Lung (tissue), 11 donors: ENCODE measurements at regions not wholly inside any gene's neighbourhood (a gene's known extent, or its start where the extent isn't known, plus 50 kb on each side); places are given as distances from the start of the nearest gene placed in this dataset.
"Not testable (repeated sequence)": the region's sequence is repeated elsewhere in the genome, so short reads cannot be mapped to it uniquely, and the experiment has no call there.

ENCODE experiments used
- ATAC-seq: fragments of 200-7000 bp; cut with Tn5 transposase; one replicate; pipeline ENCODE4 v1.9.1; 2020; ENCODE audit warnings: moderate number of reproducible peaks; ENCODE audit not compliant: insufficient read depth, low FRiP score
- DNase-seq, 3 donors: peaks; one replicate each; pipeline ENCODE4 v3.0.0-alpha.2; 2013 to 2017
- H3K27ac ChIP-seq, 2 donors: one replicate each; pipeline ENCODE4 v1.5.1; 2013; ENCODE audit warnings: mild to moderate bottlenecking in 2 of 2, moderate library complexity in 2 of 2, control low read depth in 1 of 2, inconsistent platforms in 1 of 2, low read depth in 1 of 2, low read length in 1 of 2
- H3K27me3 ChIP-seq, 3 donors: one replicate each; pipeline ENCODE4 v1.5.1; 2013; ENCODE audit warnings: low read length in 2 of 3; ENCODE audit not compliant: control insufficient read depth in 3 of 3, insufficient read depth in 3 of 3
- H3K36me3 ChIP-seq, 4 donors: one replicate each; pipeline ENCODE4 v1.5.1; 2013; ENCODE audit warnings: low read length in 4 of 4, mild to moderate bottlenecking in 1 of 4, moderate library complexity in 1 of 4; ENCODE audit not compliant: control insufficient read depth in 4 of 4, insufficient read depth in 4 of 4
- H3K4me1 ChIP-seq, 5 donors: one replicate each; pipeline ENCODE4 v1.5.1; 2013; ENCODE audit warnings: low read length in 5 of 5, mild to moderate bottlenecking in 2 of 5, moderate library complexity in 1 of 5; ENCODE audit not compliant: control insufficient read depth in 5 of 5, insufficient read depth in 5 of 5
- H3K4me3 ChIP-seq: one replicate; pipeline ENCODE4 v1.5.1; 2013; ENCODE audit warnings: mild to moderate bottlenecking, control low read depth, moderate library complexity
- H3K9ac ChIP-seq, 2 donors: one replicate each; pipeline ENCODE4 v1.5.1; 2013; ENCODE audit warnings: low read length in 2 of 2, control low read depth in 1 of 2; ENCODE audit not compliant: insufficient read depth in 1 of 2
- H3K9me3 ChIP-seq, 4 donors: one replicate each; pipeline ENCODE4 v1.5.1; 2013; ENCODE audit warnings: low read length in 3 of 4, mild to moderate bottlenecking in 1 of 4, moderate library complexity in 1 of 4; ENCODE audit not compliant: control insufficient read depth in 4 of 4, insufficient read depth in 3 of 4
- whole genome bisulfite sequencing, 2 donors: extraction: QIAGEN DNeasy Blood & Tissue Kit; methylation state at CpG; one replicate each; pipeline ENCODE4 v1.1.7; 2013; 5-methylcytosine and 5-hydroxymethylcytosine counted together
- TF ChIP-seq, protein P1 (sequence below): IDR thresholded peaks from 2 replicates; pipeline ENCODE4 v1.5.1; 2012; ENCODE audit warnings: mild to moderate bottlenecking; ENCODE audit errors: control extremely low read depth, extremely low read depth
- donor health status: control.
- donor health status: control.
- donor health status: Bipolar disorder and iron deficiency.
- donor health status: healthy.
- donor health status: DM: yes; HTN: yes; CAD: no.

DNA sequence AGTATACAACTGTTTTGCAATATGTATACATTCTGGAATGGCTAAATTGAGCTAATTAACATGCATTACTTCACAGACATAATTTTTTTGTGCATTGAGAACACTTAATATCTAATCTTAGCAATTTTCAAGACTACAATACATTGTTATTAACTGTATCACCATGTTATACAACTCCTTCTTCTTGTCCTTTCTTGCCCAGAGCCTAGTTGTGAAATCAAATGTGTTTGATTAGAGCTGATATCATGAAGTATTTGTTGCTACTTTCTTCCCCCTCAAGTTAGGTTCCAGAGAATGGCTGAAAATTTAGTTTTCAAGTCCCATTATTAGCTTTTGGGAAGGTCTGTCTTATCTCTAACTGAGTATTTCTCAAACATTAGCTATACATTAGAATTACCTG lies 607.8 kb downstream of the PSAT1 start:
- Histone ChIP-seq H3K9me3 (no peaks in the 10 kb centered on the region), H3K27ac (no peak overlapping the region), H3K36me3 (no peaks in the 10 kb centered on the region), H3K4me1 (no peaks in the 10 kb centered on the region), H3K27me3 (no peaks in the 10 kb centered on the region), H3K9ac (no peak overlapping the region), H3K4me3 (no peak overlapping the region)
- no peak for DNase-seq
- TF ChIP-seq, protein P1, sequence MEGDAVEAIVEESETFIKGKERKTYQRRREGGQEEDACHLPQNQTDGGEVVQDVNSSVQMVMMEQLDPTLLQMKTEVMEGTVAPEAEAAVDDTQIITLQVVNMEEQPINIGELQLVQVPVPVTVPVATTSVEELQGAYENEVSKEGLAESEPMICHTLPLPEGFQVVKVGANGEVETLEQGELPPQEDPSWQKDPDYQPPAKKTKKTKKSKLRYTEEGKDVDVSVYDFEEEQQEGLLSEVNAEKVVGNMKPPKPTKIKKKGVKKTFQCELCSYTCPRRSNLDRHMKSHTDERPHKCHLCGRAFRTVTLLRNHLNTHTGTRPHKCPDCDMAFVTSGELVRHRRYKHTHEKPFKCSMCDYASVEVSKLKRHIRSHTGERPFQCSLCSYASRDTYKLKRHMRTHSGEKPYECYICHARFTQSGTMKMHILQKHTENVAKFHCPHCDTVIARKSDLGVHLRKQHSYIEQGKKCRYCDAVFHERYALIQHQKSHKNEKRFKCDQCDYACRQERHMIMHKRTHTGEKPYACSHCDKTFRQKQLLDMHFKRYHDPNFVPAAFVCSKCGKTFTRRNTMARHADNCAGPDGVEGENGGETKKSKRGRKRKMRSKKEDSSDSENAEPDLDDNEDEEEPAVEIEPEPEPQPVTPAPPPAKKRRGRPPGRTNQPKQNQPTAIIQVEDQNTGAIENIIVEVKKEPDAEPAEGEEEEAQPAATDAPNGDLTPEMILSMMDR: no peak
- ATAC-seq: no peak

DNA sequence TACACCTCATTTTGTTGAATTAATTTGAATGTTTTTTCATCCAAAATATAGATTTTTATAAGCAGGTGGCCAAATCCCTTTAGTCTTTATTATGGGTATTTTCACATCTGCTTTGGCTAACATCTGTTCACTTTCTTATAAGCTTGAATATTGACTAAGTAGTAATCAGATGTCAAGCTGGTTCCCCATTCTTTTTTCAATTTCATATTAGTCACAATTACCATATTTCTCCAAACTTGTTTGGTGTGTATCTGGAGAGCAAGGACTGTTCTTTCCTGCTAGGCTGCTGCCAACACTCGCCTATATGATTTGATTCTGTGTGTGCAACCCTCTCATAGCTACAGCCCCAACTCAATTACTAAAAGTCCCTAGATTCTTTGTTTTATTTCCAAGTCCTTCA lies 608.5 kb downstream of the PSAT1 start:
- Histone ChIP-seq H3K4me3 (no peak overlapping the region), H3K4me1 (no peaks in the 10 kb centered on the region), H3K9ac (no peak overlapping the region), H3K36me3 (no peaks in the 10 kb centered on the region), H3K27me3 (no peaks in the 10 kb centered on the region), H3K9me3 (no peaks in the 10 kb centered on the region), H3K27ac (no peak overlapping the region)
- DNase-seq: no peak
- ATAC-seq: no peak
- TF ChIP-seq, protein P1: no peak
- whole genome bisulfite sequencing, 2 donors: 79 to 81% methylated on average over 1 of the region's 1 CpG

DNA sequence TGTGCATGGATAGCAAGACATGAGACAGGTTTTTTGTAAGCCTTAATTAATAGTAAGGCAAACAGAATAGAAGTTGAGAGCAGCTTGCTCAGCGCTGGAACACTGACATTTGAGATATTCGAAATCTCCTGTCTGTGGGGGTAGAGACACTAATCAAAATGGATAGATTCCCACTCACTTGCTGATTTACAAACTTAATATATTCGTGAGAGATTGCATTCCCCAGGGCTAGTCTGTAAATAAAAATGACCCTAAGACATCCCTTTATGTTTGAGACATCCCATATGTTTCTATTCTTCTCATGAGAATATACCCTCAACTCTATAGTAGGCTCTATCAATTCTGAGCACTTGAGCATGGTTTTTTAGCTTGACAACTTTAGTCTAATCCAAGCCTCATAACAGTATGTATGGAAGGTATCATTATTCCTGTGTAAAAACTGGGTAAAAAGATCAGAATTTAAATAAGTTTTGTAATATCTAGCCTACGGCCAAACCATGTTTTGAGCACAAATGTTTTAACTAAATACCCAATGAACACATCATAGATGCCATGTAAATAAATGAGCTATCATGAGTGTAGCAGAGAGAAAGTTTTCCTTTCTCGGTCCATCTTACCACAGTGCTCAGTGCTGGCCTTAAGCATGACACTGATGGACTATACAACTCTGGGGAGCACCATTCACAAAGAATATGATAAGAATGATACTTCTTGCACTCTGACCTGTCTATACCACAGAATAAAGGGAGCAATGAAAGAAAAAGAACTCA lies 609.2 kb downstream of the PSAT1 start:
- ATAC-seq (no peak), DNase-seq (peak in 1 of 3 donors; percentile 26)
- Histone ChIP-seq H3K9me3 (no peaks in the 10 kb centered on the region), H3K4me3 (no peak overlapping the region), H3K9ac (no peak overlapping the region), H3K4me1 (no peaks in the 10 kb centered on the region), H3K36me3 (no peaks in the 10 kb centered on the region), H3K27me3 (no peaks in the 10 kb centered on the region), H3K27ac (no peak overlapping the region)
- WGBS, 2 donors: 67 to 78% methylated on average over 5 of the region's 5 CpGs
- TF ChIP-seq, protein P1: no peak

DNA sequence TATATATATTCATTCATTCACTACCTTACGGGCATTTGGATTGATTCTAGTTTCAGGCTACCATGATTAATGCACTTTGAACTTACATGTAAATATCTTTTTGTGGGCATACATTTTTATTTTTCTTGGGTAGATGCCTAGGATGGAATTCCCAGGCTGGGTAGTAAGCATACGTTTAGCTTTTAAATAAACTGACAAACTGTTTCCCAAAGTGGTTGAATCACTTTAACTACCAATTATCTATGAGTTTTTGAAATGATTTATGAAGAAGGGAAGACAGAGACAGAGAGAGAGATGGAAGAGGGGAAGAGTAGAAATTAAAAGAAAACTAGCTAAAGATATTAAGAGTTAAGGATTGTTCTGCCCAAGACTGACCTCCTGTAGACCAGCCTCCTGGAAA lies 612.6 kb downstream of the PSAT1 start:
- no peak for ATAC-seq
- DNase-seq: no peak
- Histone ChIP-seq H3K27me3 (no peaks in the 10 kb centered on the region), H3K4me3 (no peak overlapping the region), H3K27ac (no peak overlapping the region), H3K9me3 (no peaks in the 10 kb centered on the region), H3K4me1 (no peaks in the 10 kb centered on the region), H3K36me3 (no peaks in the 10 kb centered on the region), H3K9ac (no peak overlapping the region)
- TF ChIP-seq, protein P1: no peak
- WGBS, 2 donors: 83 to 90% methylated on average over 2 of the region's 2 CpGs

DNA sequence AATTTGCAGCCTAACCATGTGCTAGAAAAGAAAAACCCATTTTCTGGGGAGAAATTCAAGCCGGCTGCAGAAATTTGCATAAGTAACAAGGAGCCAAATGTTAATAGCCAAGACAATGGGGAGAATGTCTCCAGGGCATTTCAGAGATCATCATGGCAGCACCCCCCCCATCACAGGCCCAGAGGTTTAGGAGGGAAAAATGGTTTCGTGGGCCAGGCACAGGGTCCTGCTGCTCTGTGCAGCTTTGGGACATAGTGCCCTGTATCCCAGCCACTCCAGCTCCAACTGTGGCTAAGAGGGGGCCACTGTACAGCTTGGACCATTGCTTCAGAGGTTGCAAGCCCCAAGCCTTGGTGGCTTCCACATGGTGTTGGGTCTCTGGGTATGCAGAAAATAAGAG lies 620.0 kb downstream of the PSAT1 start:
- not testable (repeated sequence) for H3K9me3 ChIP-seq
- 80 to 90% methylated on average over 2 of the region's 2 CpGs for WGBS, 2 donors

More for the DNA sequence above, 620.0 kb downstream of the PSAT1 start:
- not testable (repeated sequence) for H3K9ac ChIP-seq, ATAC-seq, DNase-seq, H3K36me3 ChIP-seq, H3K4me3 ChIP-seq, H3K4me1 ChIP-seq, H3K27ac ChIP-seq, H3K27me3 ChIP-seq
